Lung microvascular endothelial cell (primary cell): ENCODE measurements at regions not wholly inside any gene's neighbourhood (a gene's known extent, or its start where the extent isn't known, plus 50 kb on each side); places are given as distances from the start of the nearest gene placed in this dataset.

Experiments used
- DNase-seq, 2 donors: peaks; one replicate each; pipeline versions ENCODE4 v3.0.0 to v3.0.0-alpha.2; 2010; ENCODE audit warnings: low read depth in 2 of 2

- DNase-seq = no peak
Measured at GRCh38 chr3:90011596-90011995, 904.2 kb downstream of the EPHA3 start.

GRCh38 chr3:90011996-90012395 lies 904.6 kb downstream of the EPHA3 start:
- no peak for DNase-seq

GRCh38 chr3:90015688-90016356 lies 908.4 kb downstream of the EPHA3 start:
- no peak for DNase-seq

GRCh38 chr3:90016555-90016954 lies 909.1 kb downstream of the EPHA3 start:
- no peak for DNase-seq

- no peak for DNase-seq
Measured at GRCh38 chr3:90018779-90019178, 911.4 kb downstream of the EPHA3 start.

- no peak for DNase-seq
Measured at GRCh38 chr3:90025019-90025418, 917.6 kb downstream of the EPHA3 start.

GRCh38 chr3:90026406-90026805 lies 919.0 kb downstream of the EPHA3 start:
- DNase-seq = no peak

- DNase-seq = no peak
Measured at GRCh38 chr3:90031121-90031520, 923.7 kb downstream of the EPHA3 start.

GRCh38 chr3:90032980-90033641 lies 925.7 kb downstream of the EPHA3 start:
- DNase-seq = no peak

GRCh38 chr3:90034038-90034437 lies 926.6 kb downstream of the EPHA3 start:
- no peak for DNase-seq

- DNase-seq = no peak
Measured at GRCh38 chr3:90035643-90036042, 928.2 kb downstream of the EPHA3 start.

- no peak for DNase-seq
Measured at GRCh38 chr3:90036939-90037469, 929.6 kb downstream of the EPHA3 start.

GRCh38 chr3:90039994-90040393 lies 932.6 kb downstream of the EPHA3 start:
- no peak for DNase-seq

GRCh38 chr3:90040554-90040953 lies 933.1 kb downstream of the EPHA3 start:
- no peak for DNase-seq

- no peak for DNase-seq
Measured at GRCh38 chr3:90041995-90042394, 934.6 kb downstream of the EPHA3 start.

GRCh38 chr3:90043287-90043686 lies 935.9 kb downstream of the EPHA3 start:
- no peak for DNase-seq

- DNase-seq = no peak
Measured at GRCh38 chr3:90044084-90044816, 936.8 kb downstream of the EPHA3 start.

- no peak for DNase-seq
Measured at GRCh38 chr3:90052425-90052950, 945.1 kb downstream of the EPHA3 start.

- DNase-seq = no peak
Measured at GRCh38 chr3:90054311-90054710, 946.9 kb downstream of the EPHA3 start.

- no peak for DNase-seq
Measured at GRCh38 chr3:90055666-90056065, 948.2 kb downstream of the EPHA3 start.

GRCh38 chr3:90056281-90057032 lies 949.0 kb downstream of the EPHA3 start:
- no peak for DNase-seq
